HCT116 (cell line): ENCODE measurements at regions not wholly inside any gene's neighbourhood (a gene's known extent, or its start where the extent isn't known, plus 50 kb on each side); places are given as distances from the start of the nearest gene placed in this dataset.

Experiments used
- ATAC-seq: fragments of 200-7000 bp; cut with Tn5 transposase; 2 replicates; pipeline ENCODE4 v1.9.1; 2020; ENCODE audit warnings: mild to moderate bottlenecking, moderate library complexity
- BruUV-seq: library from RNA; stranded (reverse); fragments of 400-500 nt; replicated peaks from 2 replicates; lab custom pipeline; 2021; lab: Mats Ljungman, UMichigan
- CTCF ChIA-PET: fragments of 300-600 bp; sonication (Branson Sonifier 250); formaldehyde crosslinking; loops from one replicate; lab custom pipeline; 2021; ENCODE audit warnings: antibody characterized with exemption; lab: Charles Lee
- POLR2A ChIA-PET: fragments of 300-600, 350-600 bp; sonication (Branson Sonifier 250); formaldehyde crosslinking; loops from one replicate; lab custom pipeline; 2021; ENCODE audit warnings: antibody characterized with exemption; lab: Charles Lee
- RAD21 ChIA-PET, 2 experiments: fragments of 300-600 bp; sonication (Branson Sonifier 250); formaldehyde crosslinking; loops; one replicate each; lab custom pipeline; 2023; ENCODE audit warnings: low total read pairs in 2 of 2; ENCODE audit not compliant: uncharacterized antibody in 2 of 2, unreplicated experiment in 2 of 2, low non-redundant PET in 1 of 2; lab: Charles Lee
- DNase-seq: peaks from one replicate; pipeline ENCODE4 v3.0.0-alpha.2; 2010; ENCODE audit warnings: low read depth, low spot score
- H2AFZ ChIP-seq: fragments of 200-600 bp; shearing (Covaris generic), sonication (generic); 2 replicates; pipeline ENCODE4 v1.6.1; 2017; ENCODE audit warnings: low read depth, mixed run types, mixed read lengths, antibody characterized with exemption, low read length; ENCODE audit not compliant: poor library complexity, severe bottlenecking
- H3K27ac ChIP-seq: 2 replicates; pipeline ENCODE4 v1.5.1; 2012; ENCODE audit warnings: low read depth, low read length
- H3K27me3 ChIP-seq: fragments of 200-600 bp; sonication (generic); 2 replicates; pipeline ENCODE4 v1.6.1; 2016; ENCODE audit warnings: mixed run types, low read length, mixed read lengths; ENCODE audit not compliant: insufficient read depth
- H3K36me3 ChIP-seq, 2 experiments: fragments of 200-500 bp in 1 of 2; fragments of 200-600 bp in 1 of 2; sonication (Bioruptor generic) in 1 of 2; sonication (generic) in 1 of 2; 2 replicates each; pipeline versions ENCODE4 v1.5.1 to v1.6.1; 2014 to 2016; ENCODE audit warnings: low read length in 2 of 2, inconsistent platforms in 1 of 2, mixed read lengths in 1 of 2, mixed run types in 1 of 2; ENCODE audit not compliant: insufficient read depth in 2 of 2, control insufficient read depth in 1 of 2
- H3K4me1 ChIP-seq, 2 experiments: fragments of 200-600 bp in 1 of 2; sonication (generic) in 1 of 2; 2 replicates each; pipeline versions ENCODE4 v1.5.1 to v1.6.1; 2012 to 2017; ENCODE audit warnings: low read length in 2 of 2, inconsistent platforms in 1 of 2, mild to moderate bottlenecking in 1 of 2, mixed read lengths in 1 of 2, mixed run types in 1 of 2, moderate library complexity in 1 of 2; ENCODE audit not compliant: insufficient read depth in 2 of 2, control insufficient read depth in 1 of 2
- H3K4me2 ChIP-seq: fragments of 200-600 bp; sonication (generic); 2 replicates; pipeline ENCODE4 v1.6.1; 2017; ENCODE audit warnings: mixed run types, low read length, mixed read lengths
- H3K4me3 ChIP-seq, 2 experiments: fragments of 200-600 bp in 1 of 2; sonication (generic) in 1 of 2; replicated peaks in 1 of 2; 2 replicates each; pipeline ENCODE4 v1.5.1; 2011 to 2016; ENCODE audit warnings: low read length in 2 of 2, control low read depth in 1 of 2, low read depth in 1 of 2, mild to moderate bottlenecking in 1 of 2, mixed read lengths in 1 of 2, mixed run types in 1 of 2
- H3K79me2 ChIP-seq: fragments of 200-600 bp; sonication (generic); 2 replicates; pipeline ENCODE4 v1.6.1; 2017; ENCODE audit warnings: mild to moderate bottlenecking, mixed run types, low read length, moderate library complexity, mixed read lengths; ENCODE audit not compliant: insufficient read depth
- H3K9ac ChIP-seq: fragments of 200-600 bp; sonication (generic); 2 replicates; pipeline ENCODE4 v1.6.1; 2016; ENCODE audit warnings: low read length, mixed read lengths
- H3K9me2 ChIP-seq: fragments of 200-600 bp; sonication (generic), shearing (Covaris generic); 2 replicates; pipeline ENCODE4 v1.6.1; 2017; ENCODE audit warnings: mixed run types, mild to moderate bottlenecking, moderate library complexity; ENCODE audit not compliant: insufficient read depth
- H3K9me3 ChIP-seq, 2 experiments: fragments of 200-500 bp in 1 of 2; fragments of 200-600 bp in 1 of 2; sonication (Bioruptor generic) in 1 of 2; sonication (generic) in 1 of 2; 2 replicates each; pipeline ENCODE4 v1.6.1; 2014 to 2017; ENCODE audit warnings: low read length in 2 of 2, mixed read lengths in 2 of 2, inconsistent platforms in 1 of 2, low read depth in 1 of 2, mild to moderate bottlenecking in 1 of 2, mixed run types in 1 of 2, moderate library complexity in 1 of 2; ENCODE audit not compliant: control insufficient read depth in 1 of 2, insufficient read depth in 1 of 2
- H4K20me1 ChIP-seq: fragments of 200-600 bp; sonication (generic), shearing (Covaris generic); 2 replicates; pipeline ENCODE4 v1.6.1; 2017; ENCODE audit warnings: mixed run types, mild to moderate bottlenecking, moderate library complexity; ENCODE audit not compliant: insufficient read depth
- CBX3 ChIP-seq: IDR thresholded peaks from 2 replicates; pipeline ENCODE4 v1.6.1; 2012; ENCODE audit warnings: low read depth
- EZH2 ChIP-seq: fragments of 200-600 bp; sonication (generic); IDR thresholded peaks from 2 replicates; pipeline ENCODE4 v1.6.1; 2017; ENCODE audit warnings: antibody characterized with exemption, mixed run types
- FOSL1 ChIP-seq: IDR thresholded peaks from 2 replicates; pipeline ENCODE4 v1.6.1; 2012; ENCODE audit warnings: low read depth
- JUND ChIP-seq: IDR thresholded peaks from 2 replicates; pipeline ENCODE4 v1.6.1; 2012
- POLR2AphosphoS5 ChIP-seq: IDR thresholded peaks from 2 replicates; pipeline ENCODE4 v1.6.1; 2011; ENCODE audit warnings: mild to moderate bottlenecking, low read depth, low read length, moderate library complexity
- RAD21 ChIP-seq: IDR thresholded peaks from 2 replicates; pipeline ENCODE4 v1.6.1; 2012; ENCODE audit warnings: low read depth, mild to moderate bottlenecking
- SP1 ChIP-seq: IDR thresholded peaks from 2 replicates; pipeline ENCODE4 v1.6.1; 2012; ENCODE audit warnings: low read depth
- TCF7L2 ChIP-seq: IDR thresholded peaks from 2 replicates; pipeline ENCODE4 v1.7.0; 2011; ENCODE audit warnings: borderline replicate concordance, inconsistent platforms; ENCODE audit not compliant: insufficient read depth, insufficient read length; ENCODE audit errors: extremely low read depth
- ZNF274 ChIP-seq: fragments of 200-500 bp; sonication (Bioruptor generic); IDR thresholded peaks from 2 replicates; pipeline ENCODE4 v1.6.1; 2014; ENCODE audit warnings: mild to moderate bottlenecking, low read depth, low read length, inconsistent platforms
- intact Hi-C: fragments of 100-400 bp; cut with micrococcal nuclease; formaldehyde crosslinking; loops from 2 replicates; pipeline ENCODE4 v1.10.0; 2022
- TF ChIP-seq, protein P1 (sequence below), 3 experiments: fragments of 200-600 bp in 1 of 3; sonication (generic) in 1 of 3; IDR thresholded peaks in 2 of 3; conservative IDR thresholded peaks in 1 of 3; 2 replicates each; pipeline ENCODE4 v1.5.1; 2012 to 2017; ENCODE audit warnings: low read depth in 2 of 3, low read length in 2 of 3, antibody characterized with exemption in 1 of 3, borderline replicate concordance in 1 of 3, control low read depth in 1 of 3, mild to moderate bottlenecking in 1 of 3, mixed read lengths in 1 of 3, mixed run types in 1 of 3, moderate library complexity in 1 of 3; ENCODE audit not compliant: insufficient read depth in 1 of 3
- TF ChIP-seq, protein P2 (sequence below): IDR thresholded peaks from 2 replicates; pipeline ENCODE4 v1.6.1; 2011; ENCODE audit warnings: mild to moderate bottlenecking, low read length, moderate library complexity; ENCODE audit not compliant: insufficient replicate concordance; ENCODE audit errors: extremely low read depth

DNA sequence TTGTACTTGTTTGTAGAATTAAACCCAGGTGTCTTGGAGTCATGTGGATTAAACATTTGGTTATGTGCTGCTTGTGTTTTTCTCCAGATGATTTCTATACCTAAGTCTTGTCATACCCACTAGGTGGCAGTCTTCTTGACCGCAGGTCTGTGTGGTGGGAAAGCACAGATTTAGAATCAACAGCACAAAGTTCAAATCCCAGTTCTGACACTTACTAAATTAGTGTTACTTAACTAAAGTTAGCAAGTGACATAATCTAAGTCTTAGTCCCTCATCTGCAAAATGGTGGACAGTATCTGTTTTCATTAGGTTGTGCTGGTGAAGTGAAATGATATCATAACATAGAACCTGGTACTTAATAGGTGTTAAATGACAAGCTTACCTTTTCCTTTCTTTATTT, 151.0 kb upstream of the ARHGAP5 start:
- H3K79me2 ChIP-seq: no peaks in the 10 kb centered on the region
- intact Hi-C loops: loop anchor here (2.0 to 10.0 kb wide), 3 partner anchors 327 to 457 kb away; no protein-coding TSS in a partner anchor
- H3K9ac ChIP-seq: no peak overlapping the region
- RAD21 ChIA-PET: no interaction called here
- no peak overlapping the region for H3K27ac ChIP-seq
- H3K36me3 ChIP-seq: no peaks in the 10 kb centered on the region
- CTCF ChIA-PET: interaction anchor here (1.0 to 2.4 kb wide), 8 partner anchors 8 to 543 kb away, joined by 3 to 15 read pairs (median 6); no protein-coding TSS in a partner anchor
- POLR2A ChIA-PET: no interaction called here
- H3K27me3 ChIP-seq: no peaks in the 10 kb centered on the region
- no peaks in the 10 kb centered on the region for H4K20me1 ChIP-seq
- H3K9me2 ChIP-seq: no peaks in the 10 kb centered on the region
- DNase-seq (peak; percentile 54), ATAC-seq (peak; percentile 84)
- H3K9me3 ChIP-seq: no peaks in the 10 kb centered on the region
- BruUV-seq: no TSS peak
- peaks cover 0 to 18% of the 10 kb centered on the region in 2 experiments; a peak in 2 of 4 replicates for H3K4me1 ChIP-seq
- no peak overlapping the region for H3K4me2 ChIP-seq
- H2AFZ ChIP-seq: peak overlapping the region; percentile 83
- H3K4me3 ChIP-seq: no peak overlapping the region
- TF ChIP-seq CBX3 (no peak), RAD21 (peak; percentile 57)
- TF ChIP-seq, protein P1, sequence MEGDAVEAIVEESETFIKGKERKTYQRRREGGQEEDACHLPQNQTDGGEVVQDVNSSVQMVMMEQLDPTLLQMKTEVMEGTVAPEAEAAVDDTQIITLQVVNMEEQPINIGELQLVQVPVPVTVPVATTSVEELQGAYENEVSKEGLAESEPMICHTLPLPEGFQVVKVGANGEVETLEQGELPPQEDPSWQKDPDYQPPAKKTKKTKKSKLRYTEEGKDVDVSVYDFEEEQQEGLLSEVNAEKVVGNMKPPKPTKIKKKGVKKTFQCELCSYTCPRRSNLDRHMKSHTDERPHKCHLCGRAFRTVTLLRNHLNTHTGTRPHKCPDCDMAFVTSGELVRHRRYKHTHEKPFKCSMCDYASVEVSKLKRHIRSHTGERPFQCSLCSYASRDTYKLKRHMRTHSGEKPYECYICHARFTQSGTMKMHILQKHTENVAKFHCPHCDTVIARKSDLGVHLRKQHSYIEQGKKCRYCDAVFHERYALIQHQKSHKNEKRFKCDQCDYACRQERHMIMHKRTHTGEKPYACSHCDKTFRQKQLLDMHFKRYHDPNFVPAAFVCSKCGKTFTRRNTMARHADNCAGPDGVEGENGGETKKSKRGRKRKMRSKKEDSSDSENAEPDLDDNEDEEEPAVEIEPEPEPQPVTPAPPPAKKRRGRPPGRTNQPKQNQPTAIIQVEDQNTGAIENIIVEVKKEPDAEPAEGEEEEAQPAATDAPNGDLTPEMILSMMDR (IDR thresholded peaks at IDR 0.05 in 2 of 3, conservative IDR thresholded peaks at IDR 0.05 in 1 of 3; ENCODE audit: borderline replicate concordance in 1 of 3, insufficient read depth in 1 of 3, low read depth in 2 of 3, low read length in 2 of 3): peak; percentile 52 to 80 (median 72); a peak in 5 of 6 replicates

DNA sequence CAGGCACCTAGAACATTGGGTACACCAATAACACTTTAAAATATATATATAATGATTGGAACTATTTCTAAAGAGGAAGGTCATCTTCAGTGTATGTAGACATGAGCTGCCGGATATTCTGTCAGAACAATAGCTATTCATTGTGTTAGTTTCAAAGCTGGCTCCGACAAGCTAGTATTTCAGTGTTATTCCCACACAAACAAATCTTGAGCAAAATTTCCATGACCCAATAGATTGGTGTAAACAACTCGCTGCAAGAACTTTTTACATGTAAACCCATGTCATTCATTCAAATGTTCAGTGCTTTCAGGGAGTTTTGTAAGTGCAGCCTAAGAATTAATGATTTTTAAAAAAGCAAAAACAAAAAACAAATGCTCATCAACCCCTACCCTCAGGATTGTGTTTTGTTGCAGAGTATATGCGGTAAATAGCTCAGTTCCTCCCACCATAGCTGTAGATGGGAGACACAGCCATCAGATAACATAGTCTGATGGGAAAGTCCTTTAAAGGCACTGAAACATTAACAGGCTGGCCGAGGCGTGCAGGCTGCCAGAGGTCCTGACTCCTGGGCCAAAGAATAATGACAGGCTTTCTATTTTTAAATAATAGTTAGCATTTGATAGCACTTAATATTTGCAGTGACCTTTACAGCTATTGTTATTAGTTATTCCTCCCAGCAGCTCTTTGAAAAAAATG, 150.3 kb upstream of the ARHGAP5 start:
- ATAC-seq (no peak), DNase-seq (no peak)
- intact Hi-C loops: loop anchor here (2.0 to 10.0 kb wide), 3 partner anchors 326 to 456 kb away; no protein-coding TSS in a partner anchor
- no peaks in the 10 kb centered on the region for H3K27me3 ChIP-seq
- BruUV-seq: no TSS peak
- peak overlapping the region; percentile 83 for H2AFZ ChIP-seq
- H3K36me3 ChIP-seq: no peaks in the 10 kb centered on the region
- no peak overlapping the region for H3K4me3 ChIP-seq
- H3K9me2 ChIP-seq: no peaks in the 10 kb centered on the region
- no peaks in the 10 kb centered on the region for H4K20me1 ChIP-seq
- H3K79me2 ChIP-seq: no peaks in the 10 kb centered on the region
- RAD21 ChIA-PET: no interaction called here
- no peaks in the 10 kb centered on the region for H3K9me3 ChIP-seq
- peak overlapping the region; percentile 14; the same call in 1 of the 2 replicates for H3K4me2 ChIP-seq
- POLR2A ChIA-PET: no interaction called here
- H3K4me1 ChIP-seq: peaks cover 0 to 18% of the 10 kb centered on the region in 2 experiments; a peak in 2 of 4 replicates
- H3K27ac ChIP-seq: no peak overlapping the region
- H3K9ac ChIP-seq: no peak overlapping the region
- CTCF ChIA-PET: interaction anchor here (1.0 to 2.4 kb wide), 8 partner anchors 8 to 543 kb away, joined by 3 to 15 read pairs (median 6); no protein-coding TSS in a partner anchor
- TF ChIP-seq, protein P2, sequence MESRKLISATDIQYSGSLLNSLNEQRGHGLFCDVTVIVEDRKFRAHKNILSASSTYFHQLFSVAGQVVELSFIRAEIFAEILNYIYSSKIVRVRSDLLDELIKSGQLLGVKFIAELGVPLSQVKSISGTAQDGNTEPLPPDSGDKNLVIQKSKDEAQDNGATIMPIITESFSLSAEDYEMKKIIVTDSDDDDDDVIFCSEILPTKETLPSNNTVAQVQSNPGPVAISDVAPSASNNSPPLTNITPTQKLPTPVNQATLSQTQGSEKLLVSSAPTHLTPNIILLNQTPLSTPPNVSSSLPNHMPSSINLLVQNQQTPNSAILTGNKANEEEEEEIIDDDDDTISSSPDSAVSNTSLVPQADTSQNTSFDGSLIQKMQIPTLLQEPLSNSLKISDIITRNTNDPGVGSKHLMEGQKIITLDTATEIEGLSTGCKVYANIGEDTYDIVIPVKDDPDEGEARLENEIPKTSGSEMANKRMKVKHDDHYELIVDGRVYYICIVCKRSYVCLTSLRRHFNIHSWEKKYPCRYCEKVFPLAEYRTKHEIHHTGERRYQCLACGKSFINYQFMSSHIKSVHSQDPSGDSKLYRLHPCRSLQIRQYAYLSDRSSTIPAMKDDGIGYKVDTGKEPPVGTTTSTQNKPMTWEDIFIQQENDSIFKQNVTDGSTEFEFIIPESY: no peak
- no peak for TF ChIP-seq POLR2AphosphoS5
- no peak for TF ChIP-seq FOSL1
- TF ChIP-seq JUND: no peak
- TF ChIP-seq ZNF274: no peak
- no peak for TF ChIP-seq TCF7L2
- TF ChIP-seq SP1: no peak
- TF ChIP-seq EZH2: no peak
- TF ChIP-seq, protein P1 (IDR thresholded peaks at IDR 0.05 in 2 of 3, conservative IDR thresholded peaks at IDR 0.05 in 1 of 3; ENCODE audit: borderline replicate concordance in 1 of 3, insufficient read depth in 1 of 3, low read depth in 2 of 3, low read length in 2 of 3): no peak
